Caco-2 (cell line): ENCODE measurements at regions not wholly inside any gene's neighbourhood (a gene's known extent, or its start where the extent isn't known, plus 50 kb on each side); places are given as distances from the start of the nearest gene placed in this dataset.
A peak's percentile ranks its signal among the peaks of the same experiment; 100 is the strongest.

Source experiments
- BruUV-seq: library from RNA; stranded (reverse); fragments of 400-500 nt; replicated peaks from 2 replicates; lab custom pipeline; 2021; lab: Mats Ljungman, UMichigan
- CTCF ChIA-PET: fragments of 300-600 bp; sonication (Branson Sonifier 250); formaldehyde crosslinking; loops from one replicate; lab custom pipeline; 2022; ENCODE audit warnings: antibody characterized with exemption; lab: Charles Lee
- POLR2A ChIA-PET: fragments of 300-600 bp; sonication (Branson Sonifier 250); formaldehyde crosslinking; loops from one replicate; lab custom pipeline; 2022; ENCODE audit warnings: antibody characterized with exemption; lab: Charles Lee
- DNase-seq, 2 experiments: peaks; one replicate each; pipeline versions ENCODE4 v3.0.0 to v3.0.0-alpha.2; 2020 to 2022
- H3K27me3 ChIP-seq: replicated peaks from 2 replicates; pipeline ENCODE4 v1.6.0; 2011; ENCODE audit warnings: low read length; ENCODE audit not compliant: control insufficient read depth, insufficient read depth
- H3K36me3 ChIP-seq: 2 replicates; pipeline ENCODE4 v1.5.1; 2011; ENCODE audit warnings: low read length; ENCODE audit not compliant: control insufficient read depth, insufficient read depth
- H3K4me1 ChIP-seq: fragments of 250-450 bp; sonication (Bioruptor Pico); 2 replicates; pipeline ENCODE4 v1.5.1; 2020; ENCODE audit warnings: mild to moderate bottlenecking
- H3K4me3 ChIP-seq: 2 replicates; pipeline ENCODE4 v1.5.1; 2011; ENCODE audit warnings: low read depth, mild to moderate bottlenecking, control low read depth, low read length
- H3K9me3 ChIP-seq: fragments of 250-450 bp; sonication (Bioruptor Pico); 2 replicates; pipeline ENCODE4 v1.5.1; 2020; ENCODE audit warnings: mild to moderate bottlenecking, moderate library complexity
- H3K27ac Mint-ChIP-seq: one replicate; pipeline ENCODE4 v1.8.0; 2022; ENCODE audit warnings: mixed read lengths; ENCODE audit not compliant: unreplicated experiment
- H3K27me3 Mint-ChIP-seq: one replicate; pipeline ENCODE4 v1.8.0; 2022; ENCODE audit warnings: mixed read lengths; ENCODE audit not compliant: insufficient read depth, unreplicated experiment
- H3K36me3 Mint-ChIP-seq: one replicate; pipeline ENCODE4 v1.8.0; 2022; ENCODE audit warnings: mild to moderate bottlenecking, mixed read lengths; ENCODE audit not compliant: insufficient read depth, unreplicated experiment
- H3K4me1 Mint-ChIP-seq: one replicate; pipeline ENCODE4 v1.8.0; 2022; ENCODE audit warnings: low read depth, mixed read lengths; ENCODE audit not compliant: unreplicated experiment
- H3K4me3 Mint-ChIP-seq: one replicate; pipeline ENCODE4 v1.8.0; 2022; ENCODE audit warnings: mild to moderate bottlenecking, moderate library complexity, mixed read lengths; ENCODE audit not compliant: unreplicated experiment
- H3K9me3 Mint-ChIP-seq: one replicate; pipeline ENCODE4 v1.8.0; 2022; ENCODE audit warnings: mixed read lengths; ENCODE audit not compliant: unreplicated experiment
- CTCF ChIP-seq, 2 experiments: fragments of 200-600 bp in 1 of 2; IDR thresholded peaks; 1 replicate in 1 of 2; 2 replicates in 1 of 2; pipeline versions ENCODE4 v1.5.1 to v1.8.0; 2011 to 2022; ENCODE audit warnings: antibody characterized with exemption in 1 of 2, control low read depth in 1 of 2, inconsistent platforms in 1 of 2, low read depth in 1 of 2, low read length in 1 of 2, mild to moderate bottlenecking in 1 of 2, moderate library complexity in 1 of 2; ENCODE audit not compliant: insufficient read depth in 1 of 2, severe bottlenecking in 1 of 2, unreplicated experiment in 1 of 2
- intact Hi-C: fragments of 100-400 bp; cut with micrococcal nuclease; formaldehyde crosslinking; loops from one replicate; pipeline ENCODE4 v1.10.0; 2022; ENCODE audit not compliant: unreplicated experiment

- Mint-ChIP-seq H3K27ac (no peak overlapping the region), H3K36me3 (no peaks in the 10 kb centered on the region), H3K27me3 (peaks cover 3% of the 10 kb centered on the region), H3K4me1 (peaks cover 6% of the 10 kb centered on the region), H3K4me3 (no peak overlapping the region), H3K9me3 (peaks cover 11% of the 10 kb centered on the region)
- DNase-seq: no peak
- CTCF ChIA-PET: no interaction called here
- intact Hi-C loops: no loop called here
- H3K36me3 ChIP-seq: no peaks in the 10 kb centered on the region
- no peaks in the 10 kb centered on the region for H3K27me3 ChIP-seq
- BruUV-seq: no TSS peak
- no peaks in the 10 kb centered on the region for H3K4me1 ChIP-seq
- POLR2A ChIA-PET: no interaction called here
- no peak for TF ChIP-seq CTCF (IDR thresholded peaks at IDR 0.05; ENCODE audit: insufficient read depth in 1 of 2, low read depth in 1 of 2, low read length in 1 of 2, severe bottlenecking in 1 of 2, unreplicated experiment in 1 of 2)
- H3K4me3 ChIP-seq: no peak overlapping the region
- no peaks in the 10 kb centered on the region for H3K9me3 ChIP-seq
These were observed 469.0 kb downstream of the GALC start for GRCh38 chr14:87524011-87524410.

- TF ChIP-seq CTCF (IDR thresholded peaks at IDR 0.05; ENCODE audit: insufficient read depth in 1 of 2, low read depth in 1 of 2, low read length in 1 of 2, severe bottlenecking in 1 of 2, unreplicated experiment in 1 of 2): no peak
- peak; percentile 24 to 42 for DNase-seq
- no peaks in the 10 kb centered on the region for H3K9me3 ChIP-seq
- CTCF ChIA-PET: interaction anchor here (1.3 kb wide), 1 partner anchor 94 kb away, joined by 3 read pairs; no protein-coding TSS in a partner anchor
- BruUV-seq: no TSS peak
- H3K36me3 ChIP-seq: no peaks in the 10 kb centered on the region
- no peak overlapping the region for H3K4me3 Mint-ChIP-seq
- H3K4me3 ChIP-seq: no peak overlapping the region
- H3K27ac Mint-ChIP-seq: no peak overlapping the region
- intact Hi-C loops: no loop called here
- POLR2A ChIA-PET: no interaction called here
- no peaks in the 10 kb centered on the region for H3K27me3 ChIP-seq
- peaks cover 6% of the 10 kb centered on the region for H3K4me1 Mint-ChIP-seq
- peaks cover 11% of the 10 kb centered on the region for H3K9me3 Mint-ChIP-seq
- no peaks in the 10 kb centered on the region for H3K27me3 Mint-ChIP-seq
- H3K36me3 Mint-ChIP-seq: no peaks in the 10 kb centered on the region
- H3K4me1 ChIP-seq: no peaks in the 10 kb centered on the region
These were observed 470.4 kb downstream of the GALC start for GRCh38 chr14:87522575-87522974.

DNA sequence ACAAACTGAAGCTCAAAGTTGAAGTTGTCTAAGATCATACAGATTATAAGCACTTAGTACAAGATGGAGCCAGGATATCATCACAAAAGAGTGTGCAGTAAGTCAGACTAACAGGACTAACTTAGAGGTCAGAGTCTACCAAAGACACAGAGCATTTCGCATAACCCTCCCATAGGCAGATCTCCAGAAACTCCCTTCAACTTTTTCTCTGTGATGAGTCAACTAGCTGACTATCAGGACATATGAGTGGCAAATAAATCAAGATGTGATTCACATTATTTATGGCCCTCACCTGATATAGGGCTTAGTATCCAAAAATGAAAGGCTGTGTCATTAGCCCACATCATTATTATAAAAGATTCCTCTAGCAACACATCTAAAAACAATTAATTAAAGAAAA, 484.6 kb downstream of the GALC start:
- H3K36me3 ChIP-seq: no peaks in the 10 kb centered on the region
- ChIA-PET POLR2A (no interaction called here), CTCF (no interaction called here)
- DNase-seq: no peak
- no peaks in the 10 kb centered on the region for H3K9me3 ChIP-seq
- Mint-ChIP-seq H3K27me3 (no peaks in the 10 kb centered on the region), H3K36me3 (no peaks in the 10 kb centered on the region), H3K9me3 (no peaks in the 10 kb centered on the region), H3K4me1 (no peaks in the 10 kb centered on the region), H3K27ac (no peak overlapping the region), H3K4me3 (no peak overlapping the region)
- TF ChIP-seq CTCF (IDR thresholded peaks at IDR 0.05; ENCODE audit: insufficient read depth in 1 of 2, low read depth in 1 of 2, low read length in 1 of 2, severe bottlenecking in 1 of 2, unreplicated experiment in 1 of 2): no peak
- no peak overlapping the region for H3K4me3 ChIP-seq
- intact Hi-C loops: no loop called here
- no TSS peak for BruUV-seq
- H3K4me1 ChIP-seq: no peaks in the 10 kb centered on the region
- H3K27me3 ChIP-seq: no peaks in the 10 kb centered on the region
